Neural cell (in vitro differentiated cells): ENCODE measurements at regions not wholly inside any gene's neighbourhood (a gene's known extent, or its start where the extent isn't known, plus 50 kb on each side); places are given as distances from the start of the nearest gene placed in this dataset.

Experiments
- H2AFZ ChIP-seq: fragments of 200-600, 300-800 bp; sonication (generic), shearing (Covaris generic); 2 replicates; pipeline ENCODE4 v1.6.0; 2014; ENCODE audit warnings: low read depth, mild to moderate bottlenecking, antibody characterized with exemption, low read length, moderate library complexity
- H3F3A ChIP-seq: fragments of 200-600 bp; shearing (Covaris generic); 2 replicates; pipeline ENCODE4 v1.6.1; 2016; ENCODE audit warnings: mild to moderate bottlenecking, moderate library complexity, mixed read lengths, antibody characterized with exemption, low read length; ENCODE audit not compliant: insufficient read depth, poor library complexity, severe bottlenecking
- H3K27ac ChIP-seq: fragments of 200-600, 300-800 bp; sonication (generic), shearing (Covaris generic); 2 replicates; pipeline ENCODE4 v1.5.1; 2014; ENCODE audit warnings: mild to moderate bottlenecking, low read length, moderate library complexity
- H3K27me3 ChIP-seq: fragments of 300-800, 200-600 bp; sonication (generic), shearing (Covaris generic); 2 replicates; pipeline ENCODE4 v1.6.0; 2014; ENCODE audit warnings: mild to moderate bottlenecking, low read depth, low read length, moderate library complexity; ENCODE audit not compliant: insufficient read depth
- H3K36me3 ChIP-seq: fragments of 300-800, 200-600 bp; sonication (generic), shearing (Covaris generic); 2 replicates; pipeline ENCODE4 v1.5.1; 2014; ENCODE audit warnings: mild to moderate bottlenecking, antibody characterized with exemption, low read length, moderate library complexity; ENCODE audit not compliant: insufficient read depth
- H3K4me2 ChIP-seq: fragments of 300-800, 200-600 bp; sonication (generic), shearing (Covaris generic); 2 replicates; pipeline ENCODE4 v1.6.0; 2014; ENCODE audit warnings: mild to moderate bottlenecking, low read length
- H3K4me3 ChIP-seq: fragments of 300-800, 200-600 bp; sonication (generic), shearing (Covaris generic); 2 replicates; pipeline ENCODE4 v1.5.1; 2014; ENCODE audit warnings: mild to moderate bottlenecking, low read length, moderate library complexity
- H3K79me2 ChIP-seq: fragments of 200-600 bp; shearing (Covaris generic); replicated peaks from 2 replicates; pipeline ENCODE4 v1.6.0; 2014; ENCODE audit warnings: mild to moderate bottlenecking, low read length, moderate library complexity; ENCODE audit not compliant: insufficient read depth
- H3K9ac ChIP-seq: fragments of 300-800, 200-600 bp; sonication (generic), shearing (Covaris generic); 2 replicates; pipeline ENCODE4 v1.6.1; 2016; ENCODE audit warnings: mild to moderate bottlenecking, low read length, mixed read lengths
- H3K9me2 ChIP-seq: fragments of 200-600 bp; shearing (Covaris generic); 2 replicates; pipeline ENCODE4 v1.6.1; 2016; ENCODE audit warnings: mild to moderate bottlenecking, low read length, mixed read lengths; ENCODE audit not compliant: insufficient read depth
- H3K9me3 ChIP-seq: fragments of 200-600, 300-800 bp; sonication (generic), shearing (Covaris generic); 2 replicates; pipeline ENCODE4 v1.6.1; 2016; ENCODE audit warnings: mild to moderate bottlenecking, mixed run types, low read length, moderate library complexity, mixed read lengths
- H4K20me1 ChIP-seq: fragments of 200-600 bp; shearing (Covaris generic); 2 replicates; pipeline ENCODE4 v1.6.1; 2016; ENCODE audit warnings: mild to moderate bottlenecking, mixed run types; ENCODE audit not compliant: insufficient read depth
- EP300 ChIP-seq: fragments of 450-650 bp; conservative IDR thresholded peaks from 2 replicates; pipeline ENCODE4 v1.6.1; 2014; ENCODE audit warnings: antibody characterized with exemption, mild to moderate bottlenecking, moderate library complexity; ENCODE audit not compliant: poor library complexity, severe bottlenecking
- EZH2 ChIP-seq: fragments of 200-600, 300-800 bp; shearing (Covaris generic), sonication (generic); IDR thresholded peaks from 2 replicates; pipeline ENCODE4 v1.6.1; 2014; ENCODE audit warnings: antibody characterized with exemption, low read length, borderline replicate concordance, mild to moderate bottlenecking; ENCODE audit not compliant: insufficient read depth, poor library complexity, severe bottlenecking
- MXI1 ChIP-seq: fragments of 450-650 bp; conservative IDR thresholded peaks from 2 replicates; pipeline ENCODE4 v1.6.1; 2014; ENCODE audit warnings: antibody characterized with exemption, mild to moderate bottlenecking; ENCODE audit not compliant: poor library complexity, severe bottlenecking
- POLR2AphosphoS5 ChIP-seq: IDR thresholded peaks from 2 replicates; pipeline ENCODE4 v1.6.1; 2012
- RAD21 ChIP-seq: fragments of 450-650 bp; conservative IDR thresholded peaks from 2 replicates; pipeline ENCODE4 v1.6.1; 2014; ENCODE audit warnings: antibody characterized with exemption, mild to moderate bottlenecking, moderate library complexity
- SMC3 ChIP-seq: fragments of 450-650 bp; conservative IDR thresholded peaks from 2 replicates; pipeline ENCODE4 v1.6.1; 2014; ENCODE audit warnings: antibody characterized with exemption, mild to moderate bottlenecking, moderate library complexity; ENCODE audit not compliant: poor library complexity
- TAF1 ChIP-seq: IDR thresholded peaks from 2 replicates; pipeline ENCODE4 v1.6.1; 2012; ENCODE audit warnings: low read depth
- TF ChIP-seq, protein P1 (sequence below): IDR thresholded peaks from 2 replicates; pipeline ENCODE4 v1.6.1; 2012; ENCODE audit warnings: borderline replicate concordance
- TF ChIP-seq, protein P2 (sequence below): fragments of 450-650 bp; IDR thresholded peaks from 2 replicates; pipeline ENCODE4 v1.5.1; 2014; ENCODE audit warnings: antibody characterized with exemption, mild to moderate bottlenecking, moderate library complexity; ENCODE audit not compliant: poor library complexity, severe bottlenecking

DNA sequence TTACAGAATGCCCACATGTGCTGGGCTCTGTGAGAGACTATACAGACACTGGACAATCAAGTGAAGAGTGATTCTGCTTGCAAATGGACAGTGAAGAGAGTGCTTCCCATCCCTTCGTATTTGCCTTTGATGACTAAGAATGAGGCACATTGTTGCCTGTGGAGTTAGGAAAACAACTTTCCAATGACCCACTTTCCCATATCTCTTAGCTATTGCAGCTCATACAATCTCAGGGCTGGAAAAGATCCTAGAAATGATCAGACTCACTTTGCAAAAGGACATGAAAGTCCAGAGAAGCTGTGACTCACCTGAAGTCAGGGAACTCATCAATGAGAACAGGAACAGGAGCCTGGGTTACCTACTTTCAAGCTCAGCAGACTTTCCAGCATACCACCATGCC lies 440.5 kb upstream of the TCF4 start:
- H3F3A ChIP-seq = no peaks in the 10 kb centered on the region
- no peak overlapping the region for H3K9ac ChIP-seq
- H4K20me1 ChIP-seq = no peaks in the 10 kb centered on the region
- no peak overlapping the region for H2AFZ ChIP-seq
- no peaks in the 10 kb centered on the region for H3K79me2 ChIP-seq
- no peak overlapping the region for H3K4me3 ChIP-seq
- no peak for TF ChIP-seq TAF1
- no peak for TF ChIP-seq RAD21
- no peak for TF ChIP-seq EZH2
- TF ChIP-seq MXI1 = no peak
- no peak for TF ChIP-seq EP300
- TF ChIP-seq, protein P1, sequence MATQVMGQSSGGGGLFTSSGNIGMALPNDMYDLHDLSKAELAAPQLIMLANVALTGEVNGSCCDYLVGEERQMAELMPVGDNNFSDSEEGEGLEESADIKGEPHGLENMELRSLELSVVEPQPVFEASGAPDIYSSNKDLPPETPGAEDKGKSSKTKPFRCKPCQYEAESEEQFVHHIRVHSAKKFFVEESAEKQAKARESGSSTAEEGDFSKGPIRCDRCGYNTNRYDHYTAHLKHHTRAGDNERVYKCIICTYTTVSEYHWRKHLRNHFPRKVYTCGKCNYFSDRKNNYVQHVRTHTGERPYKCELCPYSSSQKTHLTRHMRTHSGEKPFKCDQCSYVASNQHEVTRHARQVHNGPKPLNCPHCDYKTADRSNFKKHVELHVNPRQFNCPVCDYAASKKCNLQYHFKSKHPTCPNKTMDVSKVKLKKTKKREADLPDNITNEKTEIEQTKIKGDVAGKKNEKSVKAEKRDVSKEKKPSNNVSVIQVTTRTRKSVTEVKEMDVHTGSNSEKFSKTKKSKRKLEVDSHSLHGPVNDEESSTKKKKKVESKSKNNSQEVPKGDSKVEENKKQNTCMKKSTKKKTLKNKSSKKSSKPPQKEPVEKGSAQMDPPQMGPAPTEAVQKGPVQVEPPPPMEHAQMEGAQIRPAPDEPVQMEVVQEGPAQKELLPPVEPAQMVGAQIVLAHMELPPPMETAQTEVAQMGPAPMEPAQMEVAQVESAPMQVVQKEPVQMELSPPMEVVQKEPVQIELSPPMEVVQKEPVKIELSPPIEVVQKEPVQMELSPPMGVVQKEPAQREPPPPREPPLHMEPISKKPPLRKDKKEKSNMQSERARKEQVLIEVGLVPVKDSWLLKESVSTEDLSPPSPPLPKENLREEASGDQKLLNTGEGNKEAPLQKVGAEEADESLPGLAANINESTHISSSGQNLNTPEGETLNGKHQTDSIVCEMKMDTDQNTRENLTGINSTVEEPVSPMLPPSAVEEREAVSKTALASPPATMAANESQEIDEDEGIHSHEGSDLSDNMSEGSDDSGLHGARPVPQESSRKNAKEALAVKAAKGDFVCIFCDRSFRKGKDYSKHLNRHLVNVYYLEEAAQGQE = no peak
- no peak for TF ChIP-seq POLR2AphosphoS5
- TF ChIP-seq, protein P2, sequence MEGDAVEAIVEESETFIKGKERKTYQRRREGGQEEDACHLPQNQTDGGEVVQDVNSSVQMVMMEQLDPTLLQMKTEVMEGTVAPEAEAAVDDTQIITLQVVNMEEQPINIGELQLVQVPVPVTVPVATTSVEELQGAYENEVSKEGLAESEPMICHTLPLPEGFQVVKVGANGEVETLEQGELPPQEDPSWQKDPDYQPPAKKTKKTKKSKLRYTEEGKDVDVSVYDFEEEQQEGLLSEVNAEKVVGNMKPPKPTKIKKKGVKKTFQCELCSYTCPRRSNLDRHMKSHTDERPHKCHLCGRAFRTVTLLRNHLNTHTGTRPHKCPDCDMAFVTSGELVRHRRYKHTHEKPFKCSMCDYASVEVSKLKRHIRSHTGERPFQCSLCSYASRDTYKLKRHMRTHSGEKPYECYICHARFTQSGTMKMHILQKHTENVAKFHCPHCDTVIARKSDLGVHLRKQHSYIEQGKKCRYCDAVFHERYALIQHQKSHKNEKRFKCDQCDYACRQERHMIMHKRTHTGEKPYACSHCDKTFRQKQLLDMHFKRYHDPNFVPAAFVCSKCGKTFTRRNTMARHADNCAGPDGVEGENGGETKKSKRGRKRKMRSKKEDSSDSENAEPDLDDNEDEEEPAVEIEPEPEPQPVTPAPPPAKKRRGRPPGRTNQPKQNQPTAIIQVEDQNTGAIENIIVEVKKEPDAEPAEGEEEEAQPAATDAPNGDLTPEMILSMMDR = no peak
- TF ChIP-seq SMC3 = no peak
- H3K27ac ChIP-seq = no peak overlapping the region
- H3K9me3 ChIP-seq = peaks cover 6% of the 10 kb centered on the region
- H3K36me3 ChIP-seq = no peaks in the 10 kb centered on the region
- H3K9me2 ChIP-seq = no peaks in the 10 kb centered on the region
- H3K27me3 ChIP-seq = no peaks in the 10 kb centered on the region
- H3K4me2 ChIP-seq = no peak overlapping the region

DNA sequence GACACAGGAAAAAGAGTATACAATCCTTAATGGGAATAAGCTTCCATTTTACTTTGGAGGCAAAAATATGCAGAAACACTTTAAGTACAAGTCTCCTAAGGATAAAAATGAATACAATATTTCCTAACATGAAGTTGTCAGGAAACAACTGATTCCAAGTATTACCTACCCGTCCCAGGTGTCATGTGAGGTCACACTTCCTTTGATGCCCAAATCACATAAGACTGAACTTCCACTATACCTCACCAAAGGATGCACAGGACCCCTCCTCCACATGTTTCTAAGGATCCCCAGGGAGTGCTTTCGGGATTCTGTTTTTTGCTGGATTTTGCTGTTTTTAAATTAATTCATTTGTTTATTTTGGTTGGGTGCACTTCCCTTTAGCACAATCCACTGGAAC lies 438.5 kb upstream of the TCF4 start:
- Histone ChIP-seq H3K9ac (no peak overlapping the region), H3K9me3 (no peaks in the 10 kb centered on the region), H3K27me3 (no peaks in the 10 kb centered on the region), H3K27ac (no peak overlapping the region), H3K36me3 (no peaks in the 10 kb centered on the region), H4K20me1 (no peaks in the 10 kb centered on the region), H3K79me2 (no peaks in the 10 kb centered on the region), H2AFZ (no peak overlapping the region), H3F3A (no peaks in the 10 kb centered on the region), H3K4me2 (no peak overlapping the region), H3K9me2 (no peaks in the 10 kb centered on the region), H3K4me3 (no peak overlapping the region)
- TF ChIP-seq MXI1 (no peak), TAF1 (no peak), POLR2AphosphoS5 (no peak), RAD21 (no peak), SMC3 (no peak), EZH2 (no peak), EP300 (no peak)
- TF ChIP-seq, protein P2 = no peak
- TF ChIP-seq, protein P1 = no peak
